ENCODE measurements at regions not wholly inside any gene's neighbourhood (a gene's known extent, or its start where the extent isn't known, plus 50 kb on each side); places are given as distances from the start of the nearest gene placed in this dataset.
A peak's percentile ranks its signal among the peaks of the same experiment; 100 is the strongest.

DNA sequence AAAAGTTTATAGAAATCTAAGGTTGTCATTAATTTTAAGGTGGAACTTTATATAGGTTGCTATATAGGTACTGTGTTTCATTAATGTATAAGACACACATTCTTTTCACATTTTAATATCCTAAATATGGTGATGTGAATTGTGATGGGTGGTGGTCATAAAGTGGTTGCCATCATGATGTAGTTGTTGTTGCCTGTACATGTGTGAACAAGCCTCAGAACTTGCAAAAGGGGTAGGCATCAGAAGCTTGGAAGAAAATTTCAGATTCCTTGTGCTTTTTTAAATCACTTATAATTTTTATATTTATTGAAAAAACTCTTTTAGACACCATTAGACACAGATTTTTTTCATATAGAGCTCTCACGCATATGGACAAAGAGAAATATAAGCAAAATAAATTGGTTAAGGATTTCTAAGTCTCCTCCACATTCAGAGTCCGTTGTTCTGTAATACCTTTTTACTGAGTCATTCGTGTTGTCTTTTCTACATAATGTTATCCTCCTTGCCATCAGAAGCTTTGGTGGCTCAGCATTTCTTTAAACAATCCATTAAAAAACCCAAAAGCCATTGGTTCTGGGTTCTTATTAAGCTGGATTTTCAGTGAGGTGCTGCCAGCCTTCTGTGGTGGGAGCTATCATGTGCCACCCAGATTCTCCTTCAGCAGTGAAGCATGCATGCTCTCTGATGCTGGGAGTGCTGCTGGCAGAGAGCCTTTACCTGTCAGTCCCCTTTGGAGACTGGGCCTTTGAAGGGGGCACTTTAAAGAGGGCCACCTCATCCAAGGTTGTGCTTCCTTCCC lies 140.4 kb upstream of the GALNT15 start:
- Mint-ChIP-seq H3K4me3 (no peak overlapping the region), H3K9me3 (no peaks in the 10 kb centered on the region), H3K4me1 (ENCODE audit: low read depth) (no peaks in the 10 kb centered on the region), H3K27ac (no peak overlapping the region), H3K27me3 (ENCODE audit: low read depth) (peaks cover 9% of the 10 kb centered on the region), H3K36me3 (ENCODE audit: insufficient read depth in 2 of 2) (no peaks in the 10 kb centered on the region)
- DNase-seq (no peak), ATAC-seq (replicated peaks in 1 of 2) (no peak)

DNA sequence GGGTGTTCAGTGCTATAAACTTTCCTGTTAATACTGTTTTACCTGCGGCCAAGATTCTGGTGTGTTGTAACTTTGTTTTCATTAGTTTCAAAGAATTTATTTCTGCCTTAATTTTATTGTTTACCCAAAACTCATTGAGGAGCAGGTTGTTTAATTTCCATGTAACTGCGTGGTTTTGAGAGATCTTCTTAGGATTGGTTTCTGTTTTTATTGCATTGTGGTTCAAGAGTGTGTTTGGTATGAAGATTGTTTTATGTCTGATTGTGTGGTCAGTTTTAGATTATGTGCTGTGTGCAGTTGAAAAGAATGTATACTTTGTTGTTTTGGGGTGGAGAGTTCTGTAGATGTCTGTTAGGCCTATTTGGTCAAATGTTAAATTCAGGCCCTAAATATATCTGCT lies 133.5 kb upstream of the GALNT15 start:
- Mint-ChIP-seq H3K4me3 (no peak overlapping the region), H3K9me3 (peaks cover 0 to 4% of the 10 kb centered on the region in 2 donors), H3K27ac (no peak overlapping the region), H3K36me3 (ENCODE audit: insufficient read depth in 2 of 2) (no peaks in the 10 kb centered on the region), H3K27me3 (ENCODE audit: low read depth) (peaks cover 6% of the 10 kb centered on the region), H3K4me1 (ENCODE audit: low read depth) (no peaks in the 10 kb centered on the region)
- ATAC-seq (replicated peaks in 1 of 2) = no peak
- DNase-seq = no peak

DNA sequence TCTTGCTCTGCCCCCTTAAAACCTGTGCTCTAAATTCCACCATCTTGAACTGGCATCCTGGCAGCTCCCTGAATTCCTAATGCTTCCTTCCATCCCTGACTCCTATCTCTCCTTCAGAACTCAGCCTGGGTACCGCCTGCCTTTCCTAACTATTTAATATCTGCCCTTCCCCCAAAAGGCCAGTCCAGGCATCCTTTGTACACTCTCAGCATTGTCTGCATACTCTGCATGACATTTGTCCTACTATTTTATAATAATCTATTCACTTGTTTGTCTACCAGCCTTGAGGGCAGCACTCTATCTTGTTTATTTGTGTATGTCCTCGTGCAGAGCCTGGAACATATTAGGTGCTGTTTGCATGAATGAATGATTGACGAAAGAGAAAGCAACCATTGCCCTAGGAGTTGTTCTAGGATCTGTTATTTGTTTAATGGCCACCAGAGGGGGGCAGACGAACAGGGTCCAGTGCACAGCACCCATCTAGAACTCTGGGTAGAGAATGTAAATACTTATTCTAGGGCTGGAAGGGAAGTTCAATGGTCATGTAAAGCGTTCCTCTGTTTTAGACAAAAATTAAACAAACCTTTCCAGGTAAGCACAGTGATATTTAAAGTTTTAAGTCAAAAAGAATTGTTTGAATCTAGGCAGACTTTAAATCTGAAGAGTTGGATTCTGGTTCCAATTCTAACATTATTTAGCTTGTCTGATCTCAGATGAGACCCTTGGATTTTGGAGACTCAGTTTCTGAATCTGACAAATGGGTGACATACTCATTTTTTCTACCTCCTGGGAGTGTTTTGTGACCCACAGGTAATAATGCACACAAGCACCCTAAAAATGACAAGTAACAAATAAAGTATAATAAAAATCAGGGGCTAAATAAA lies 125.8 kb upstream of the GALNT15 start:
- ATAC-seq (replicated peaks in 1 of 2) (peak; percentile 83 to 92), DNase-seq (peak; percentile 47 to 62)
- Mint-ChIP-seq H3K9me3 (no peaks in the 10 kb centered on the region), H3K36me3 (ENCODE audit: insufficient read depth in 2 of 2) (no peaks in the 10 kb centered on the region), H3K4me1 (ENCODE audit: low read depth) (peaks cover 10% of the 10 kb centered on the region), H3K27me3 (ENCODE audit: low read depth) (no peaks in the 10 kb centered on the region), H3K4me3 (peak overlapping the region; percentile 55 to 66), H3K27ac (peak overlapping the region; percentile 21)

DNA sequence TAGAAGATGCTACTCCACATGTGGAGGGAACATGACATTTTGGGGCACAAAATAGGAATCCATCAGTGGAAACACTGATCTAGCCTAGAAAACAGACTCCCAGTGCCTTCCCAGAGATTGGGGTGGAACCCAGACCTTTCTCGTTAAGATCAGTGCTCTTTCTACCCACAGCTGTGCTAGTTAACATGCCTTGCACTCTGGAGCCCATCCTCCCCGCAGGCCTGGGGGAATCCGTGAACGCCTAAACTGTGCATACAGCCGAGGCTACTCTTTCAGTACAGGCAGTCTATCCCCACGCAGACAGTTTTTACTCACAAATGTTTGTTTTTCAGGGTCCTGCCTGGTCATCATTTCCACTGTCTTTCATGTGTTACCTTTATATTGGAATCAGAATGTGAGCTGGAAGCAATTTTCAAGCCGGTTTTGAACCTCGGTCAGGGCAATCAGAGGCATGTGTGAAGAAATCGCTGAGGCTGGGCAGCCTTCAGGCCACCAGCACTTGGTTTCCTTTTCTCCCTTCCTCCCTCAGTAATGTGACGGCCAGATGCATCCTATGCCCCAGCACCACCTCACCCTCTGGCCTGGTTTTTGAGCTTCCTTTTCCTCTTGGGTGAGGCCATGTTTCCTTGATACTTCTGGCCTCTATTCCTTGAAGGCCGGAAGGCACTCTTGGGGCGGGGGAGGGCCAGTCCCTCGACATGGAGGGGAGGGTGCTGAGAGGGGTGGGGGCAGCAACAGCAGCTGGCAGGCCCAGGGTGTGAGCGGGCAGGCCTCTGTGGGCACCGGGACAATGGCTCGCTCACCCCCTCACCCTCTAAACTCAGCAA lies 123.6 kb upstream of the GALNT15 start:
- H3K4me3 Mint-ChIP-seq = no peak overlapping the region
- DNase-seq = no peak

DNA sequence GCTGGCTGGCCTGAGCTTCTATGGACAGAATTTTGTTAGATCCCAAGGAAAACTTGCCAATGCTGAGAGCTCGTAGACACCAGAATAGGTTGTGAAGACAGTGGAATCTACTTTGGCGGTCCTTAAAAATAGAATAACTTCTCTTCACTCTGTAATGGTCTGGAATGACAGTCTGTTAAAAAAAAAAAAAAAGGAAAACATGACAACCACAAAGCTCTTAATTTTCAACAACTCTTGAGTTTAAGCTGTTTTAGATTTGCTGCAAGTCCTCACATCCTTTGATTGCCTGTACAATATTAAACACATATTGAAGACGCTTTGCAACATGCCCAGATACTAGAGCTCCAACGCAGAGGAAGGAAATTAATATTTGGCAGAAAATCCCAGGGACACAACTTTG lies 122.8 kb upstream of the GALNT15 start:
- H3K36me3 Mint-ChIP-seq (ENCODE audit: insufficient read depth in 2 of 2) = no peaks in the 10 kb centered on the region
- DNase-seq (no peak), ATAC-seq (replicated peaks in 1 of 2) (no peak)
- peaks cover 10% of the 10 kb centered on the region for H3K4me1 Mint-ChIP-seq (ENCODE audit: low read depth)
- H3K4me3 Mint-ChIP-seq = no peak overlapping the region
- no peaks in the 10 kb centered on the region for H3K27me3 Mint-ChIP-seq (ENCODE audit: low read depth)
- no peaks in the 10 kb centered on the region for H3K9me3 Mint-ChIP-seq
- no peak overlapping the region for H3K27ac Mint-ChIP-seq

More for the DNA sequence above, 123.6 kb upstream of the GALNT15 start:
- Mint-ChIP-seq H3K36me3 (ENCODE audit: insufficient read depth in 2 of 2) (no peaks in the 10 kb centered on the region), H3K4me1 (ENCODE audit: low read depth) (peaks cover 10% of the 10 kb centered on the region), H3K27me3 (ENCODE audit: low read depth) (no peaks in the 10 kb centered on the region), H3K27ac (no peak overlapping the region), H3K9me3 (no peaks in the 10 kb centered on the region)
- ATAC-seq (replicated peaks in 1 of 2) = no peak

DNA sequence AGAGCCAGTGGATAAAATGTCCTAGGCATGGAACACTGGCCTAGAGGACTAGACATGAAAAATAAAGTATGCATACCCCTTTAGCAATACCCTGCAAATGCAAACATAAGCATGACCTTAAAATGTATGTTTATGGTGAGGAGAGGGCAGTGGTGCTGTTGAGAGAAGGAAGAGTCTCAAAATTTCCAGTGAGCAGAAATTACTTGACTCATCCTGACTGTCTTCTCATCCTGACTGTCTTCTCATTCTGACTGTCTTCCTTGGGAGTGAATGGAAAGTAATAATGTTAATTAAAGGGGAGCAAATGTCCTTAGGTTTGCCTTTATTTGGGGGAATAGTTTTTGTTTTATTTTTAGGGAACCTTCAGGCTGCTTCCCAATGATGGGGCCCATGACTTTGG lies 121.5 kb upstream of the GALNT15 start:
- ATAC-seq (replicated peaks in 1 of 2) = peak in 1 of 2 donors; percentile 38
- no peaks in the 10 kb centered on the region for H3K27me3 Mint-ChIP-seq (ENCODE audit: low read depth)

DNA sequence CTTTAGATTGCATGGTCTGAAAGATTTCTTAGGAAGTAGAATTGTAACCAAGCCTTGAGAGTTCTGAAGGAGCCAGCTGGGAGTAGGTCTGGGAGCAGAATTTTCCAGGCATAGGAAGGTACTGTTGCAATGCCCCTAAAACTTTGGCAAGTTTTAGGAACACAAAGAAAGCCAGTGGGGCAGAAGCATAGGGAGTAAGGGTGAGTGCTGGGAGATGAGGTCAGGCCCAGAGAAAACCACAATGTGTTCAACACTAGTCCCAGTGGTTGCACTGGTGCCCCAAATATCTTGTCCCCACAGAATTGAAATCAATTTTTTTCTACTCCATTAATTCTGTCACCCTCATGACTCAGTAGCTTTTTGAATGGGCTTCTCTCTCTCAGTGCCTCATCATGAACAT lies 120.7 kb upstream of the GALNT15 start:
- H3K4me3 Mint-ChIP-seq = no peak overlapping the region
- no peaks in the 10 kb centered on the region for H3K9me3 Mint-ChIP-seq
- no peak for DNase-seq
- H3K36me3 Mint-ChIP-seq (ENCODE audit: insufficient read depth in 2 of 2) = no peaks in the 10 kb centered on the region
- H3K27me3 Mint-ChIP-seq (ENCODE audit: low read depth) = no peaks in the 10 kb centered on the region
- ATAC-seq (replicated peaks in 1 of 2) = peak in 1 of 2 donors; percentile 11
- H3K27ac Mint-ChIP-seq = no peak overlapping the region
- peaks cover 10% of the 10 kb centered on the region for H3K4me1 Mint-ChIP-seq (ENCODE audit: low read depth)

More for the DNA sequence above, 121.5 kb upstream of the GALNT15 start:
- no peak overlapping the region for H3K27ac Mint-ChIP-seq
- no peaks in the 10 kb centered on the region for H3K9me3 Mint-ChIP-seq
- no peak overlapping the region for H3K4me3 Mint-ChIP-seq
- H3K4me1 Mint-ChIP-seq (ENCODE audit: low read depth) = peaks cover 10% of the 10 kb centered on the region
- no peaks in the 10 kb centered on the region for H3K36me3 Mint-ChIP-seq (ENCODE audit: insufficient read depth in 2 of 2)
- DNase-seq = no peak

DNA sequence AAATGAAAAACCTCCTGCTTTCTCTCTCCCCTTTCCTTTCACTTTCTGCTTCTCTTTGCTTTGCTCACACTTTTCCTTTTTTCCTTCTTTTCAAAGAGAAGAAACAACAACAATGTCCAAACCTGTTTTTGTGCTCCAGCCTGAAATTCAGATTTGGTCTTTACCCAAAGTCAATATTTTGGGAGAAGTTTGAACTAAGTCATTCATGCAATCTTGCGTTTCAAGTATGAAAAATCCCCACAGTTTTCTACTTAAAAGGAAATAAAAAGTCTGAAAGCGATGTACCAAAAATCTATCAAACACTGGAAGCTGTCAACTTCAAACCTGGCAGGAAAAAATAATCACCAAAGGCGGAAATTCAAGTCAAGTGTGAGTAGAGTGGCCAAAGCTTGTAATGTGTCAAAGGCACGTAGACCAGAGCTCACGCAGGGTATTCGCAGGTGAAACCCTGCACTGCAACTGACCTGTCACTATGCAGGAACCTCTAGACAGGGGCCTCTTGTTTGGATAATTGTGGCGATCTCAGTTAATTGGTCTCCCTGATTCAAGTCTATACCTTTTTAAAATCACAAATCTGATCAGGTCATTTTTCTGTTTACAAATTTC lies 118.8 kb upstream of the GALNT15 start:
- DNase-seq = no peak
- ATAC-seq (replicated peaks in 1 of 2) = no peak
- H3K9me3 Mint-ChIP-seq = no peaks in the 10 kb centered on the region
- no peaks in the 10 kb centered on the region for H3K36me3 Mint-ChIP-seq (ENCODE audit: insufficient read depth in 2 of 2)
- peaks cover 10% of the 10 kb centered on the region for H3K4me1 Mint-ChIP-seq (ENCODE audit: low read depth)
- H3K27me3 Mint-ChIP-seq (ENCODE audit: low read depth) = no peaks in the 10 kb centered on the region
- H3K27ac Mint-ChIP-seq = no peak overlapping the region
- no peak overlapping the region for H3K4me3 Mint-ChIP-seq

DNA sequence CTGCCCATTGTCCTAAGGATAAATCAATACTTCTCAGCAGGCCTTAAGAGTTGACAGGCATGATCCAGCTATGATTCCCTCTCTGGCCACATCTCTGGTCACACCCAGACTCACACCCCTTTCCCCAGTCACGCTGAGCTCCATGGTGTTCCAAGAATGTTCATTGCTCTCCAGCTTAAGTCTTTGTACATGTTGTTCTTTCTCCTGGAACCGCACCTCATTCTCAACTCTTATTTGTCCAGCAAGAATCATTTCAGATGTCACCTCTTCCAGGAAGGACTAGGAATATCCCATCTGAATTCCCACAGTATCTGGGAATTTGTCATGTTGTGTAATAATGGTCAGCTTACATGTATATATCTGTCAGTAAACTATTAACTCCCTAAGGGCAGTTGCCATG lies 118.3 kb upstream of the GALNT15 start:
- ATAC-seq (replicated peaks in 1 of 2) (no peak), DNase-seq (no peak)
- Mint-ChIP-seq H3K27ac (no peak overlapping the region), H3K27me3 (ENCODE audit: low read depth) (no peaks in the 10 kb centered on the region), H3K4me1 (ENCODE audit: low read depth) (peaks cover 10% of the 10 kb centered on the region), H3K36me3 (ENCODE audit: insufficient read depth in 2 of 2) (no peaks in the 10 kb centered on the region), H3K9me3 (no peaks in the 10 kb centered on the region), H3K4me3 (no peak overlapping the region)

DNA sequence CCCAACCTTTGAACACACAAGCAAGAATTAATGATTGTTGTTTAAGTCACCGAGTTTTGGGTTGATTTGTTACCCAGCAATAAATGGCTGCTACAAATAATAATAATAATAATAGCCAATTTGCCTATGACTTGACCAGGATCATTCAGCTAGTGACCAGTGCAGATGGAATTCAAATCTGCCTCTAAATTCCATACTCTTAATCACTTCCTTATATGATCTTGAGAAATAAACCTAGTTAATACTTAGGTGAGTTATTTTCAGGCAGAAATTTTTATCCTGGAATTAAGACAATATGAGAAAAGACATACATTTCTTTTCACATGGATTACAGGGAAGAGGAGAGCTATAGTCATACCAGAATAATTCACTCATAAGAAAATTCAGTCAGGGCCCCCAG lies 116.0 kb upstream of the GALNT15 start:
- Mint-ChIP-seq H3K4me1 (ENCODE audit: low read depth) (peaks cover 2% of the 10 kb centered on the region), H3K9me3 (no peaks in the 10 kb centered on the region), H3K4me3 (no peak overlapping the region), H3K27ac (no peak overlapping the region), H3K36me3 (ENCODE audit: insufficient read depth in 2 of 2) (no peaks in the 10 kb centered on the region), H3K27me3 (ENCODE audit: low read depth) (no peaks in the 10 kb centered on the region)
- no peak for DNase-seq
- no peak for ATAC-seq (replicated peaks in 1 of 2)

DNA sequence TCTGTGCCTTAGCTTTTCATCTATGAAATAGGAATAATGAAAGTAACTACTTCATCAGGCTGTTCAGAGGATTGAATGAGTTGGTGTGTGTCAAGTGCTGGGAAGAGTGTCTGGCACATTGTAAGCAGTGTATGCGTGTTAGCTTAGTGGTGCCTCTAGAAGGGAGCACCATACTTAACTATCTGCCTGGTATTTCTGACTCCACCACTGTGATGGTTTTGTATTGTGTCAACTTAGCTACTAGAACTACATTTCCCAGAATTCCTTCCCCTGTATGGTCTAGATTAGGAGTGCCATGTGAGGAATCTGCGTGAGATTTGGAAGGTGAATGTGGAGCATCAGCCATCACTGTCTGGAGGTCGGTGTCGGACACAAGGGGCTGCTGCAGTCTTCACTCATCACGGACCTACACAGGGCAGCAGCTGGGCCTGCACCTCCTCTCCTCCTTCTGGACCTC lies 115.4 kb upstream of the GALNT15 start:
- Mint-ChIP-seq H3K4me3 (no peak overlapping the region), H3K27ac (no peak overlapping the region), H3K9me3 (no peaks in the 10 kb centered on the region), H3K4me1 (ENCODE audit: low read depth) (no peaks in the 10 kb centered on the region), H3K27me3 (ENCODE audit: low read depth) (no peaks in the 10 kb centered on the region), H3K36me3 (ENCODE audit: insufficient read depth in 2 of 2) (no peaks in the 10 kb centered on the region)
- ATAC-seq (replicated peaks in 1 of 2) (no peak), DNase-seq (no peak)

DNA sequence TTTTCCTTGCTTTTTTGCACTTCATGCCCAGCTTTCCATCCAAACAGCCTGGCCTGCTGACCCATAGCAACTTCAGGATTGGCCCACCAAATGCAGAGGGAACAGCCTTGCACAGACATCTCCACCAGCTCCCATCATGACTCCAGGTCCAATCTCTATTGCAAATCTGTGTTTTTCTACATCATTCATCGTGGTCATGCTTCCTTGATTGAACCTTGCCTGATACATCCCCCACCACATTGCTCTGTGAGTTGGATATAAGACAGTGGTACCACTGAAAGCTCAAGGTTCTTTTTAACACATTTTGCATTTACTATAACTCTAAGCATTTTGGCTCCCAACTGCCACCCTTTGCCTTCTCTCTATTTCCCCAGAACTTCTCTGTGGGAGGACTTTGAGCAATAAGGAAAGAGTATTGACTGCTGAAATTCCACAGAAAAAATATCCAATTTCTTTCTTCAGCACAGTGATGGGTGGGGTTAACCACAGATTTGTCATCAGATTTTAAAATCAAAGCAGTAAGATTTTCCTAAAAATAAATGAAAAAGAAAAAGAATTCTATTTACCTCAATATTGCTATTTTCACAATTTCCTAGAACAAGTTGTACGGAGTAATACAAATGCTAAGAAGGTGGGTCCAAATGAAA lies 114.6 kb upstream of the GALNT15 start:
- no peak for ATAC-seq (replicated peaks in 1 of 2)

More for the DNA sequence above, 114.6 kb upstream of the GALNT15 start:
- no peak overlapping the region for H3K4me3 Mint-ChIP-seq
- H3K4me1 Mint-ChIP-seq (ENCODE audit: low read depth) = peaks cover under 1% of the 10 kb centered on the region
- H3K27ac Mint-ChIP-seq = no peak overlapping the region
- H3K36me3 Mint-ChIP-seq (ENCODE audit: insufficient read depth in 2 of 2) = no peaks in the 10 kb centered on the region
- DNase-seq = no peak
- H3K9me3 Mint-ChIP-seq = no peaks in the 10 kb centered on the region
- H3K27me3 Mint-ChIP-seq (ENCODE audit: low read depth) = no peaks in the 10 kb centered on the region
